Heart right ventricle (tissue), 16 donors: ENCODE measurements at regions not wholly inside any gene's neighbourhood (a gene's known extent, or its start where the extent isn't known, plus 50 kb on each side); places are given as distances from the start of the nearest gene placed in this dataset.

Experiments
- ATAC-seq, 8 donors: fragments of 200-7000 bp; cut with Tn5 transposase; one replicate each; pipeline ENCODE4 v1.9.1; 2020; ENCODE audit warnings: mild to moderate bottlenecking in 8 of 8, moderate library complexity in 8 of 8, moderate number of reproducible peaks in 1 of 8
- DNase-seq, 2 donors: peaks; one replicate each; pipeline ENCODE4 v3.0.0-alpha.2; 2020
- H3K27ac ChIP-seq, 10 donors: fragments of 200-600 bp; sonication (generic) in 2 of 10; one replicate each; pipeline versions ENCODE4 v1.5.0 to v1.8.0; 2020 to 2022; ENCODE audit warnings: mild to moderate bottlenecking in 3 of 10
- H3K27me3 ChIP-seq, 7 donors: fragments of 200-600 bp; one replicate each; pipeline ENCODE4 v1.8.0; 2021 to 2022; ENCODE audit warnings: mild to moderate bottlenecking in 2 of 7
- H3K36me3 ChIP-seq, 9 donors: fragments of 200-600 bp; sonication (generic) in 1 of 9; one replicate each; pipeline versions ENCODE4 v1.5.0 to v1.8.0; 2020 to 2022; ENCODE audit warnings: mild to moderate bottlenecking in 2 of 9
- H3K4me1 ChIP-seq, 9 donors: fragments of 200-600 bp; sonication (generic) in 1 of 9; one replicate each; pipeline versions ENCODE4 v1.5.0 to v1.8.0; 2020 to 2022; ENCODE audit warnings: mild to moderate bottlenecking in 4 of 9
- H3K4me3 ChIP-seq, 10 donors: fragments of 200-600 bp; sonication (generic) in 2 of 10; one replicate each; pipeline versions ENCODE4 v1.5.0 to v1.8.0; 2020 to 2022; ENCODE audit warnings: mild to moderate bottlenecking in 7 of 10, moderate library complexity in 2 of 10
- H3K9me3 ChIP-seq, 11 donors: fragments of 200-600 bp in 10 of 11; sonication (generic) in 2 of 11; one replicate each; pipeline versions ENCODE4 v1.5.0 to v1.8.0; 2013 to 2022; ENCODE audit warnings: mild to moderate bottlenecking in 2 of 11, control low read depth in 1 of 11, moderate library complexity in 1 of 11
- WGBS, 2 donors: extraction: QIAGEN DNeasy Blood & Tissue Kit; methylation state at CpG; one replicate each; pipeline ENCODE4 v1.1.7; 2013; ENCODE audit warnings: inconsistent platforms in 1 of 2; 5-methylcytosine and 5-hydroxymethylcytosine counted together
- intact Hi-C, 10 donors: fragments of 100-400 bp; cut with DNase I; formaldehyde crosslinking; loops; one replicate each; pipeline versions ENCODE4 v1.11.1 to v1.14.2; 2022
- TF ChIP-seq, protein P1 (sequence below), 9 donors: fragments of 200-600 bp; sonication (generic) in 2 of 9; IDR thresholded peaks; one replicate each; pipeline versions ENCODE4 v1.5.0 to v1.8.0; 2021 to 2022; ENCODE audit warnings: antibody characterized with exemption in 9 of 9, mild to moderate bottlenecking in 5 of 9, moderate library complexity in 1 of 9
- donor health status: Arrhythmogenic right ventricular cardiomyopathy.
- donor health status: ischemic (EF 13 %, LVEDD 7.1; RV severe dilation, severe dysfunction).
- donor health status: healthy with polysubstance abuse.
- donor health status: DM: no; HTN: yes; CAD: no.
- donor health status: DM: no; HTN: no; CAD: no.
- donor health status: ischemic (EF 25% LVEDD 6.9; RV normal size, moderate dysfunction).
- donor health status: ischemic (EF 25% LVEDD 5.7; RV mildly dilated, moderate dysfunction).
- donor health status: healthy.
- donor health status: DM: yes; HTN: yes; CAD: no.
- donor health status: Ischemic cardiomyopathy.
- donor health status: ischemic (EF 35%, LVEDD 5.7; RV mildly dilated, moderate dysfunction).
- donor health status: nonischemic (EF 11% LVEDD 7.7; RV severe dilation, severe dysfunction).
- donor health status: DM: yes; HTN: yes; CAD: no.
- donor health status: PGD.
- donor health status: ischemic (EF 29% LVEDD 5.4; RV normal size, mild dysfunction).
- donor health status: nonischemic (EF 23%, LVEDD 6.1; RV moderate dilation, normal function).

DNA sequence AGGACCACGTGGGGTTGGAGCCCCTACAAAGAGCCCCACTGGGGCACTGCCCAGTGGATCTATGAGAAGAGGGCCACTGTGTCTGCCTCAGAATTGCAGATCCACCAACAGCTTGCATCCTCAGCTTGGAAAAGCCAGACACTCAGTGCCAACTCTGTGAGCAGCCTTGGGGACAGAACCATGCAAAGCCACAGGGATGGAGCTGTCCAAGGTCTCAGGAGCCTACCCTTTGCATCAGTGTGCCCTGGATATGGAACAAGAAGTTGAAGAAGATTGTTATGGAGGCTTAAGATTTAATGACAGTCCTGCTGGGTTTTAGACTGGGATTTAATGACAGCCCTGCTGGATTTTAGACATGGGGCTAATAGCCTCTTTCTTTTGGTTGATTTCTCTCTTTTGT lies 1670.9 kb downstream of the PLA2G4A start:
- TF ChIP-seq, protein P1, sequence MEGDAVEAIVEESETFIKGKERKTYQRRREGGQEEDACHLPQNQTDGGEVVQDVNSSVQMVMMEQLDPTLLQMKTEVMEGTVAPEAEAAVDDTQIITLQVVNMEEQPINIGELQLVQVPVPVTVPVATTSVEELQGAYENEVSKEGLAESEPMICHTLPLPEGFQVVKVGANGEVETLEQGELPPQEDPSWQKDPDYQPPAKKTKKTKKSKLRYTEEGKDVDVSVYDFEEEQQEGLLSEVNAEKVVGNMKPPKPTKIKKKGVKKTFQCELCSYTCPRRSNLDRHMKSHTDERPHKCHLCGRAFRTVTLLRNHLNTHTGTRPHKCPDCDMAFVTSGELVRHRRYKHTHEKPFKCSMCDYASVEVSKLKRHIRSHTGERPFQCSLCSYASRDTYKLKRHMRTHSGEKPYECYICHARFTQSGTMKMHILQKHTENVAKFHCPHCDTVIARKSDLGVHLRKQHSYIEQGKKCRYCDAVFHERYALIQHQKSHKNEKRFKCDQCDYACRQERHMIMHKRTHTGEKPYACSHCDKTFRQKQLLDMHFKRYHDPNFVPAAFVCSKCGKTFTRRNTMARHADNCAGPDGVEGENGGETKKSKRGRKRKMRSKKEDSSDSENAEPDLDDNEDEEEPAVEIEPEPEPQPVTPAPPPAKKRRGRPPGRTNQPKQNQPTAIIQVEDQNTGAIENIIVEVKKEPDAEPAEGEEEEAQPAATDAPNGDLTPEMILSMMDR (IDR thresholded peaks at IDR 0.05), result no peak
- Histone ChIP-seq H3K4me1 (no peaks in the 10 kb centered on the region), H3K36me3 (no peaks in the 10 kb centered on the region), H3K4me3 (no peak overlapping the region), H3K27me3 (no peaks in the 10 kb centered on the region), H3K9me3 (peaks cover 0 to 21% (median 10%) of the 10 kb centered on the region in 11 donors), H3K27ac (no peak overlapping the region)
- 46 to 53% methylated on average over 1 of the region's 1 CpG for WGBS, 2 donors
- intact Hi-C loops, result no loop called here
- DNase-seq, result no peak
- no peak for ATAC-seq

DNA sequence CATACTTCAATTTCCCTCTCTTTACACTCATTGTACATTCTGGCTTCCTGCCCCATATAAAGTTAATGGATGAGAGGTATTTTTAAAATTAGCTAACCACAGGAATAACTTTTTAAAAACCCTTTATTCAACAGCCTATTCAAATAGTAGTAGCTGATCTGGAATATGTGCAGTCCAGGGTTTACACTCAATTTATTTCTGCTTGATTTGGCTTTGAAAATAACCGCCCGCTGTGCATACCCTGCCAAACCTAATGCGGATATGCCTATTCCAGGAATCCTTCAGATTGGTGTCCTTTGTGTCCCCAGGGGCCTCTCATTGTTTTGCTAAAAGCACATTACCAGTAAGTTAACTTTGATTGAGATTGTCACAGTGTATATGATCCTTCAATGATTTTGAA lies 1686.2 kb downstream of the PLA2G4A start:
- TF ChIP-seq, protein P1 (IDR thresholded peaks at IDR 0.05), result no peak
- H3K27ac ChIP-seq, result no peak overlapping the region
- intact Hi-C loops, result no loop called here
- no peaks in the 10 kb centered on the region for H3K36me3 ChIP-seq
- H3K4me1 ChIP-seq, result no peaks in the 10 kb centered on the region
- 71 to 75% methylated on average over 3 of the region's 3 CpGs for WGBS, 2 donors
- DNase-seq (no peak), ATAC-seq (no peak)
- no peak overlapping the region for H3K4me3 ChIP-seq
- H3K9me3 ChIP-seq, result peaks cover 0 to 12% (median 0%) of the 10 kb centered on the region in 11 donors
- H3K27me3 ChIP-seq, result no peaks in the 10 kb centered on the region

DNA sequence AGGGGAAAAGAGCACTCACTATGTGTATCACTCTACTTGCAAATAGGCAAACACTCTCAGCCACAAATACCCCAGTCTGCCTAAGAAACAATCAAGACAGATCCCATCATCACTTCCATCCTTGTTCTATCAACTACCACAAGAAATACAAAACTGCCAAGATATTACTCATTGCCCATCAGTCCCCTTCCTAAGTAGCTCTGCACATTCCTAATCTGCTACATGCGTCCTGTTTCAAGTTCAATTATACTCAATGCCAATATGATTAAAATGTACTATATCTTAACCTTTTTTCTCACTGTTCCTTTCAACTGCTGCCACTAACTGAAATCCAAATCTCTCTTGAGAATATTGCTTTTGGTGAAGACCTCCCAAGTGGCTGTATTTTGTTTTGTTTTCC lies 1688.4 kb downstream of the PLA2G4A start:
- Histone ChIP-seq H3K9me3 (peaks cover 0 to 3% (median 0%) of the 10 kb centered on the region in 11 donors), H3K27ac (no peak overlapping the region), H3K4me3 (no peak overlapping the region), H3K27me3 (no peaks in the 10 kb centered on the region), H3K36me3 (no peaks in the 10 kb centered on the region), H3K4me1 (no peaks in the 10 kb centered on the region)
- WGBS, 2 donors, result 71 to 72% methylated on average over 1 of the region's 1 CpG
- intact Hi-C loops, result no loop called here
- TF ChIP-seq, protein P1 (IDR thresholded peaks at IDR 0.05), result no peak
- ATAC-seq (no peak), DNase-seq (no peak)

DNA sequence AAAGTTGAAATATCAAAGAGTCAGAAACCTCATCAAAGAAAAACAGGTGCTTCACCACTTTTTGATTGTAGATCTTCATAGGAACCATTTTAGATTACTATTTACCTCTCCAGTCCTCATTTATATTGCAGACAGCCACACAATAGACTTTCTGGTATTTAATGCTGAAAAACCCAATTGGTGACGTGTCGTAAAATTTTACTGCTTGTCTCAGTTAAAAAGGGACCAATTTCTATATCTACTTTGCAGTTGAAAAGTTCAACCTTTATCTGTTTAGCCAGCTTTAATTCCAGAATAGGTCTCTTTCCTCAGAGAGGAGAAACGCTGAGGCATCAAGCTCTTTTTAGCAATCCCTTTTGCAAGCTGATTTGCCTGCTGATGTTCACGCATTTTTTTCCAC lies 1722.4 kb downstream of the PLA2G4A start:
- H3K4me3 ChIP-seq, result no peak overlapping the region
- H3K36me3 ChIP-seq, result no peaks in the 10 kb centered on the region
- no peaks in the 10 kb centered on the region for H3K4me1 ChIP-seq
- H3K27me3 ChIP-seq, result no peaks in the 10 kb centered on the region
- 55 to 60% methylated on average over 4 of the region's 4 CpGs for WGBS, 2 donors
- TF ChIP-seq, protein P1 (IDR thresholded peaks at IDR 0.05), result no peak
- H3K9me3 ChIP-seq, result peaks cover 0 to 7% (median 0%) of the 10 kb centered on the region in 11 donors
- no peak overlapping the region for H3K27ac ChIP-seq
- intact Hi-C loops, result no loop called here
- no peak for ATAC-seq
- no peak for DNase-seq

DNA sequence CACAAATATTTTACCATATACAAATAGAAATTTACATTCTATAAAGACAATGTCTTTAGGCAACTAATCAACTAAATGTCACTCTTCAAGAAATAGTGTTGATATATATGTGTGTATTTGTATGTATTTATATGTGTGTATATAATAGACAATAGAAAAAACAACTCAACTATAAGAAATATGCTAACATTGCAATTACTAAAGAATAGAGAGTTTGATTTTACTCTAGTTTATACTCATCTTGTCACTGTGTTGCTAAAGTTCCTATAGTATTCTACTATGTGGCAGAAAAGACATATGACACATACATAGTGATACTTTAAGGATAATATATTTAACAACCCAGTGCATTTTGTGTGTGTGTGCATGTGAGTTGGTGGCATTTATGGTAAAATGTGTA lies 1728.3 kb downstream of the PLA2G4A start:
- H3K9me3 ChIP-seq, result peaks cover 0 to 8% (median 0%) of the 10 kb centered on the region in 11 donors
- no peak overlapping the region for H3K27ac ChIP-seq
- intact Hi-C loops, result no loop called here
- H3K27me3 ChIP-seq, result no peaks in the 10 kb centered on the region
- DNase-seq, result no peak
- ATAC-seq, result no peak
- H3K4me1 ChIP-seq, result no peaks in the 10 kb centered on the region
- H3K4me3 ChIP-seq, result no peak overlapping the region
- no peaks in the 10 kb centered on the region for H3K36me3 ChIP-seq
- TF ChIP-seq, protein P1 (IDR thresholded peaks at IDR 0.05), result no peak
